ENCODE measurements at regions not wholly inside any gene's neighbourhood (a gene's known extent, or its start where the extent isn't known, plus 50 kb on each side); places are given as distances from the start of the nearest gene placed in this dataset.
A peak's percentile ranks its signal among the peaks of the same experiment; 100 is the strongest.

DNA sequence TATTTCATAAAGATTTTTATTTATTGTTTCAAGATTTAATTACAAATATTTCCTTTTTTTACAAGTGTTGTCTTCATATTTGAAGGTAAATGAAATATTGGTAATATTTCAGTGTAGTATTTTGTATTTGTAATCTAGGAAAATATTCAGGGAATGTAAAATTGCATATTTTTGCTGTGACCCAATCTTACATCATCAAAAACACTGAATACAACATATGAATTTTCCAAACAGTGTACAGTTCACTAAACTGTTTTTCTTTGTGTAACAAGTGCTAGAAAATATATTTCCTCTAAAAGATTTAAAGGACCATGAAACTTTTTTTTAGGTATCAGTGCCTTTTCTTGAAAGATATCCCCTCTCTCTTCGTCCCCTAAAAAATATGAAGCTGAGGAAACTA lies 251.9 kb upstream of the KCND2 start:
- TF ChIP-seq CTCF (IDR thresholded peaks at IDR 0.05; ENCODE audit: low read depth, low read length, missing control alignments): no peak
- Histone ChIP-seq H3K27me3 (replicated peaks) (no peaks in the 10 kb centered on the region), H3K27ac (peak overlapping the region; percentile 22), H3K4me3 (ENCODE audit: low read depth, low read length) (no peak overlapping the region), H3K36me3 (replicated peaks) (no peaks in the 10 kb centered on the region)
- in situ Hi-C loops (cut with HindIII; ENCODE audit: low pct_ligation_motif_present, low sequenced_read_pairs): no loop called here
- no peak for DNase-seq

GRCh38 chr7:120023494-120024167 lies 249.3 kb upstream of the KCND2 start:
- no peak for TF ChIP-seq CTCF (IDR thresholded peaks at IDR 0.05; ENCODE audit: low read depth, low read length, missing control alignments)
- Histone ChIP-seq H3K27ac (peak overlapping the region; percentile 77), H3K36me3 (replicated peaks) (no peaks in the 10 kb centered on the region), H3K27me3 (replicated peaks) (no peaks in the 10 kb centered on the region), H3K4me3 (ENCODE audit: low read depth, low read length) (no peak overlapping the region)
- in situ Hi-C loops (cut with HindIII; ENCODE audit: low pct_ligation_motif_present, low sequenced_read_pairs): no loop called here
- peak; percentile 63 for DNase-seq

- DNase-seq: no peak
- H3K4me3 ChIP-seq (ENCODE audit: low read depth, low read length): no peak overlapping the region
- H3K27ac ChIP-seq: no peak overlapping the region
- TF ChIP-seq CTCF (IDR thresholded peaks at IDR 0.05; ENCODE audit: low read depth, low read length, missing control alignments): no peak
- H3K36me3 ChIP-seq (replicated peaks): no peaks in the 10 kb centered on the region
- in situ Hi-C loops (cut with HindIII; ENCODE audit: low pct_ligation_motif_present, low sequenced_read_pairs): no loop called here
- no peaks in the 10 kb centered on the region for H3K27me3 ChIP-seq (replicated peaks)
Measured at GRCh38 chr7:120028636-120029035, 244.3 kb upstream of the KCND2 start.

GRCh38 chr7:120030876-120031275 lies 242.1 kb upstream of the KCND2 start:
- no peak overlapping the region for H3K27ac ChIP-seq
- in situ Hi-C loops (cut with HindIII; ENCODE audit: low pct_ligation_motif_present, low sequenced_read_pairs): no loop called here

GRCh38 chr7:120033114-120033513 lies 239.9 kb upstream of the KCND2 start:
- Histone ChIP-seq H3K36me3 (replicated peaks) (no peaks in the 10 kb centered on the region), H3K4me3 (ENCODE audit: low read depth, low read length) (no peak overlapping the region), H3K27ac (no peak overlapping the region), H3K27me3 (replicated peaks) (no peaks in the 10 kb centered on the region)
- no peak for DNase-seq
- TF ChIP-seq CTCF (IDR thresholded peaks at IDR 0.05; ENCODE audit: low read depth, low read length, missing control alignments): no peak
- in situ Hi-C loops (cut with HindIII; ENCODE audit: low pct_ligation_motif_present, low sequenced_read_pairs): no loop called here

More at GRCh38 chr7:120030876-120031275, 242.1 kb upstream of the KCND2 start:
- Histone ChIP-seq H3K36me3 (replicated peaks) (no peaks in the 10 kb centered on the region), H3K4me3 (ENCODE audit: low read depth, low read length) (no peak overlapping the region), H3K27me3 (replicated peaks) (no peaks in the 10 kb centered on the region)
- no peak for TF ChIP-seq CTCF (IDR thresholded peaks at IDR 0.05; ENCODE audit: low read depth, low read length, missing control alignments)
- DNase-seq: no peak

DNA sequence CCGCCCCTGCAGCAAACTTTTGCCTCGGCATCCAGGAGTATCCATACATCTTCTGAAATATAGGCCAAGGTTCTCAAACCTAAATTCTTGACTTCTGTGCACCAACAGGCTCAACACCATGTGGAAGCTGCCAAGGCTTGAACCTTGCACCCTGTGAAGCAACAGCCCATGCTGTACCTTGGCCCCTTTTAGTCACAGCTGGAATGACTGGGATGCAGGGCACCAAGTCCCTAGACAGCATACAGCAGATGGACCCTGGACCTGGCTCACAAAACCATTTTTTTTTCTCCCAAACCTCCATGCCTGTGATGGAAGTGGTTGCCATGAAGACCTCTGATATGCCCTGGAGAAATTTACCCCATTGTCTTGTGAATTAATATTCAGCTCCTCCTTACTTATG lies 233.8 kb upstream of the KCND2 start:
- Histone ChIP-seq H3K4me3 (ENCODE audit: low read depth, low read length) (no peak overlapping the region), H3K27ac (no peak overlapping the region), H3K27me3 (replicated peaks) (no peaks in the 10 kb centered on the region), H3K36me3 (replicated peaks) (no peaks in the 10 kb centered on the region)
- TF ChIP-seq CTCF (IDR thresholded peaks at IDR 0.05; ENCODE audit: low read depth, low read length, missing control alignments): no peak
- DNase-seq: no peak
- in situ Hi-C loops (cut with HindIII; ENCODE audit: low pct_ligation_motif_present, low sequenced_read_pairs): no loop called here

Data from brain microvascular endothelial cell (primary cell).